ENCODE measurements at regions not wholly inside any gene's neighbourhood (a gene's known extent, or its start where the extent isn't known, plus 50 kb on each side); places are given as distances from the start of the nearest gene placed in this dataset.
A peak's percentile ranks its signal among the peaks of the same experiment; 100 is the strongest.

DNA sequence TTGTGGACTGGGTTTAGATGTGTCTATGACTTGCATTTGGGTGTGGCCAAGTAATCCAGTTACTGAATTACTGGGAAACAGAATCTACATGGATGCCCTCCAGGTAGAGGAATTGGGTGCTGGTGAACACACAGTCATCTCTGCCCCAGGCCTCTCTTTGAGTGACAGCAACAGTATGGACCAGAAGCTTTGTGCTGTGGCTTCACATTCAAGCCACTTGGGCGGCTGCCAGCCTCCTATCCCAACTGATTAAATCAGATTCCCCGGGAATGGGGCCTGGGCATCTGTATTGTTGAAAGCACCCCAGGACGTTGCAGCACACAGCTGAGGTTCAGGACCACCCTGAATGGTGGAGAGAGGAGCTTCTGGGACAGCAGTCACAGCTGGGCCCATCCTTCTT lies 144.6 kb downstream of the DHX35 start:
- no peak for TF ChIP-seq CREB1 (CRISPR knock-in tag; IDR thresholded peaks at IDR 0.05; ENCODE audit: low read depth)
- TF ChIP-seq NANOG (IDR thresholded peaks at IDR 0.05; ENCODE audit: borderline replicate concordance), result no peak
- TF ChIP-seq EZH2phosphoT487 (IDR thresholded peaks at IDR 0.05; ENCODE audit: unreplicated experiment), result no peak
- TF ChIP-seq, protein P1, sequence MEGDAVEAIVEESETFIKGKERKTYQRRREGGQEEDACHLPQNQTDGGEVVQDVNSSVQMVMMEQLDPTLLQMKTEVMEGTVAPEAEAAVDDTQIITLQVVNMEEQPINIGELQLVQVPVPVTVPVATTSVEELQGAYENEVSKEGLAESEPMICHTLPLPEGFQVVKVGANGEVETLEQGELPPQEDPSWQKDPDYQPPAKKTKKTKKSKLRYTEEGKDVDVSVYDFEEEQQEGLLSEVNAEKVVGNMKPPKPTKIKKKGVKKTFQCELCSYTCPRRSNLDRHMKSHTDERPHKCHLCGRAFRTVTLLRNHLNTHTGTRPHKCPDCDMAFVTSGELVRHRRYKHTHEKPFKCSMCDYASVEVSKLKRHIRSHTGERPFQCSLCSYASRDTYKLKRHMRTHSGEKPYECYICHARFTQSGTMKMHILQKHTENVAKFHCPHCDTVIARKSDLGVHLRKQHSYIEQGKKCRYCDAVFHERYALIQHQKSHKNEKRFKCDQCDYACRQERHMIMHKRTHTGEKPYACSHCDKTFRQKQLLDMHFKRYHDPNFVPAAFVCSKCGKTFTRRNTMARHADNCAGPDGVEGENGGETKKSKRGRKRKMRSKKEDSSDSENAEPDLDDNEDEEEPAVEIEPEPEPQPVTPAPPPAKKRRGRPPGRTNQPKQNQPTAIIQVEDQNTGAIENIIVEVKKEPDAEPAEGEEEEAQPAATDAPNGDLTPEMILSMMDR (conservative IDR thresholded peaks at IDR 0.05; ENCODE audit: low read depth in 2 of 2), result no peak
- no peak for TF ChIP-seq ZNF331 (CRISPR knock-in tag; IDR thresholded peaks at IDR 0.05; ENCODE audit: low read depth)
- no peak for TF ChIP-seq ZNF114 (CRISPR knock-in tag; IDR thresholded peaks at IDR 0.05)
- TF ChIP-seq, protein P2, sequence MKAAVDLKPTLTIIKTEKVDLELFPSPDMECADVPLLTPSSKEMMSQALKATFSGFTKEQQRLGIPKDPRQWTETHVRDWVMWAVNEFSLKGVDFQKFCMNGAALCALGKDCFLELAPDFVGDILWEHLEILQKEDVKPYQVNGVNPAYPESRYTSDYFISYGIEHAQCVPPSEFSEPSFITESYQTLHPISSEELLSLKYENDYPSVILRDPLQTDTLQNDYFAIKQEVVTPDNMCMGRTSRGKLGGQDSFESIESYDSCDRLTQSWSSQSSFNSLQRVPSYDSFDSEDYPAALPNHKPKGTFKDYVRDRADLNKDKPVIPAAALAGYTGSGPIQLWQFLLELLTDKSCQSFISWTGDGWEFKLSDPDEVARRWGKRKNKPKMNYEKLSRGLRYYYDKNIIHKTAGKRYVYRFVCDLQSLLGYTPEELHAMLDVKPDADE (IDR thresholded peaks at IDR 0.05), result no peak
- TF ChIP-seq, protein P3, sequence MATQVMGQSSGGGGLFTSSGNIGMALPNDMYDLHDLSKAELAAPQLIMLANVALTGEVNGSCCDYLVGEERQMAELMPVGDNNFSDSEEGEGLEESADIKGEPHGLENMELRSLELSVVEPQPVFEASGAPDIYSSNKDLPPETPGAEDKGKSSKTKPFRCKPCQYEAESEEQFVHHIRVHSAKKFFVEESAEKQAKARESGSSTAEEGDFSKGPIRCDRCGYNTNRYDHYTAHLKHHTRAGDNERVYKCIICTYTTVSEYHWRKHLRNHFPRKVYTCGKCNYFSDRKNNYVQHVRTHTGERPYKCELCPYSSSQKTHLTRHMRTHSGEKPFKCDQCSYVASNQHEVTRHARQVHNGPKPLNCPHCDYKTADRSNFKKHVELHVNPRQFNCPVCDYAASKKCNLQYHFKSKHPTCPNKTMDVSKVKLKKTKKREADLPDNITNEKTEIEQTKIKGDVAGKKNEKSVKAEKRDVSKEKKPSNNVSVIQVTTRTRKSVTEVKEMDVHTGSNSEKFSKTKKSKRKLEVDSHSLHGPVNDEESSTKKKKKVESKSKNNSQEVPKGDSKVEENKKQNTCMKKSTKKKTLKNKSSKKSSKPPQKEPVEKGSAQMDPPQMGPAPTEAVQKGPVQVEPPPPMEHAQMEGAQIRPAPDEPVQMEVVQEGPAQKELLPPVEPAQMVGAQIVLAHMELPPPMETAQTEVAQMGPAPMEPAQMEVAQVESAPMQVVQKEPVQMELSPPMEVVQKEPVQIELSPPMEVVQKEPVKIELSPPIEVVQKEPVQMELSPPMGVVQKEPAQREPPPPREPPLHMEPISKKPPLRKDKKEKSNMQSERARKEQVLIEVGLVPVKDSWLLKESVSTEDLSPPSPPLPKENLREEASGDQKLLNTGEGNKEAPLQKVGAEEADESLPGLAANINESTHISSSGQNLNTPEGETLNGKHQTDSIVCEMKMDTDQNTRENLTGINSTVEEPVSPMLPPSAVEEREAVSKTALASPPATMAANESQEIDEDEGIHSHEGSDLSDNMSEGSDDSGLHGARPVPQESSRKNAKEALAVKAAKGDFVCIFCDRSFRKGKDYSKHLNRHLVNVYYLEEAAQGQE (IDR thresholded peaks at IDR 0.05; ENCODE audit: unreplicated experiment), result no peak
- no peak for TF ChIP-seq JUNB (IDR thresholded peaks at IDR 0.05; ENCODE audit: unreplicated experiment)
- no peak for TF ChIP-seq POLR2AphosphoS5 (IDR thresholded peaks at IDR 0.05; ENCODE audit: low read depth)
- TF ChIP-seq, protein P4, sequence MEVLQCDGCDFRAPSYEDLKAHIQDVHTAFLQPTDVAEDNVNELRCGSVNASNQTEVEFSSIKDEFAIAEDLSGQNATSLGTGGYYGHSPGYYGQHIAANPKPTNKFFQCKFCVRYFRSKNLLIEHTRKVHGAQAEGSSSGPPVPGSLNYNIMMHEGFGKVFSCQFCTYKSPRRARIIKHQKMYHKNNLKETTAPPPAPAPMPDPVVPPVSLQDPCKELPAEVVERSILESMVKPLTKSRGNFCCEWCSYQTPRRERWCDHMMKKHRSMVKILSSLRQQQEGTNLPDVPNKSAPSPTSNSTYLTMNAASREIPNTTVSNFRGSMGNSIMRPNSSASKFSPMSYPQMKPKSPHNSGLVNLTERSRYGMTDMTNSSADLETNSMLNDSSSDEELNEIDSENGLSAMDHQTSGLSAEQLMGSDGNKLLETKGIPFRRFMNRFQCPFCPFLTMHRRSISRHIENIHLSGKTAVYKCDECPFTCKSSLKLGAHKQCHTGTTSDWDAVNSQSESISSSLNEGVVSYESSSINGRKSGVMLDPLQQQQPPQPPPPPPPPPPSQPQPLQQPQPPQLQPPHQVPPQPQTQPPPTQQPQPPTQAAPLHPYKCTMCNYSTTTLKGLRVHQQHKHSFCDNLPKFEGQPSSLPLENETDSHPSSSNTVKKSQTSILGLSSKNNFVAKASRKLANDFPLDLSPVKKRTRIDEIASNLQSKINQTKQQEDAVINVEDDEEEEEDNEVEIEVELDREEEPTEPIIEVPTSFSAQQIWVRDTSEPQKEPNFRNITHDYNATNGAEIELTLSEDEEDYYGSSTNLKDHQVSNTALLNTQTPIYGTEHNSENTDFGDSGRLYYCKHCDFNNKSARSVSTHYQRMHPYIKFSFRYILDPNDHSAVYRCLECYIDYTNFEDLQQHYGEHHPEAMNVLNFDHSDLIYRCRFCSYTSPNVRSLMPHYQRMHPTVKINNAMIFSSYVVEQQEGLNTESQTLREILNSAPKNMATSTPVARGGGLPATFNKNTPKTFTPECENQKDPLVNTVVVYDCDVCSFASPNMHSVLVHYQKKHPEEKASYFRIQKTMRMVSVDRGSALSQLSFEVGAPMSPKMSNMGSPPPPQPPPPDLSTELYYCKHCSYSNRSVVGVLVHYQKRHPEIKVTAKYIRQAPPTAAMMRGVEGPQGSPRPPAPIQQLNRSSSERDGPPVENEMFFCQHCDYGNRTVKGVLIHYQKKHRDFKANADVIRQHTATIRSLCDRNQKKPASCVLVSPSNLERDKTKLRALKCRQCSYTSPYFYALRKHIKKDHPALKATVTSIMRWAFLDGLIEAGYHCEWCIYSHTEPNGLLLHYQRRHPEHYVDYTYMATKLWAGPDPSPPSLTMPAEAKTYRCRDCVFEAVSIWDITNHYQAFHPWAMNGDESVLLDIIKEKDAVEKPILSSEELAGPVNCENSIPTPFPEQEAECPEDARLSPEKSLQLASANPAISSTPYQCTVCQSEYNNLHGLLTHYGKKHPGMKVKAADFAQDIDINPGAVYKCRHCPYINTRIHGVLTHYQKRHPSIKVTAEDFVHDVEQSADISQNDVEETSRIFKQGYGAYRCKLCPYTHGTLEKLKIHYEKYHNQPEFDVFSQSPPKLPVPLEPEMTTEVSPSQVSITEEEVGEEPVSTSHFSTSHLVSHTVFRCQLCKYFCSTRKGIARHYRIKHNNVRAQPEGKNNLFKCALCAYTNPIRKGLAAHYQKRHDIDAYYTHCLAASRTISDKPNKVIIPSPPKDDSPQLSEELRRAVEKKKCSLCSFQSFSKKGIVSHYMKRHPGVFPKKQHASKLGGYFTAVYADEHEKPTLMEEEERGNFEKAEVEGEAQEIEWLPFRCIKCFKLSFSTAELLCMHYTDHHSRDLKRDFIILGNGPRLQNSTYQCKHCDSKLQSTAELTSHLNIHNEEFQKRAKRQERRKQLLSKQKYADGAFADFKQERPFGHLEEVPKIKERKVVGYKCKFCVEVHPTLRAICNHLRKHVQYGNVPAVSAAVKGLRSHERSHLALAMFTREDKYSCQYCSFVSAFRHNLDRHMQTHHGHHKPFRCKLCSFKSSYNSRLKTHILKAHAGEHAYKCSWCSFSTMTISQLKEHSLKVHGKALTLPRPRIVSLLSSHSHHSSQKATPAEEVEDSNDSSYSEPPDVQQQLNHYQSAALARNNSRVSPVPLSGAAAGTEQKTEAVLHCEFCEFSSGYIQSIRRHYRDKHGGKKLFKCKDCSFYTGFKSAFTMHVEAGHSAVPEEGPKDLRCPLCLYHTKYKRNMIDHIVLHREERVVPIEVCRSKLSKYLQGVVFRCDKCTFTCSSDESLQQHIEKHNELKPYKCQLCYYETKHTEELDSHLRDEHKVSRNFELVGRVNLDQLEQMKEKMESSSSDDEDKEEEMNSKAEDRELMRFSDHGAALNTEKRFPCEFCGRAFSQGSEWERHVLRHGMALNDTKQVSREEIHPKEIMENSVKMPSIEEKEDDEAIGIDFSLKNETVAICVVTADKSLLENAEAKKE (CRISPR knock-in tag; IDR thresholded peaks at IDR 0.05), result no peak
- no peak for TF ChIP-seq EZH2 (IDR thresholded peaks at IDR 0.05; ENCODE audit: low read depth, unreplicated experiment)
- no peak for TF ChIP-seq STAT1 (IDR thresholded peaks at IDR 0.05; ENCODE audit: unreplicated experiment)
- no peak overlapping the region for H3K4me2 ChIP-seq
- H3K27me3 Mint-ChIP-seq (ENCODE audit: insufficient read depth, low read depth, poor library complexity), result peaks cover 10% of the 10 kb centered on the region

More for the DNA sequence above, 144.6 kb downstream of the DHX35 start:
- no peaks in the 10 kb centered on the region for H3K36me3 ChIP-seq (ENCODE audit: insufficient read depth)
- H3K4me1 ChIP-seq (ENCODE audit: insufficient read depth), result peaks cover 23% of the 10 kb centered on the region
- H3K36me3 Mint-ChIP-seq (ENCODE audit: low read depth), result peaks cover 6% of the 10 kb centered on the region; the same call in 1 of the 3 replicates
- H3K9me2 ChIP-seq (ENCODE audit: insufficient read depth), result peaks cover 10% of the 10 kb centered on the region; the same call in 1 of the 2 replicates
- H3K79me2 ChIP-seq (replicated peaks; ENCODE audit: insufficient read depth), result no peaks in the 10 kb centered on the region
- H3F3A ChIP-seq (replicated peaks; ENCODE audit: low read depth), result no peaks in the 10 kb centered on the region
- ATAC-seq (no peak), DNase-seq (ENCODE audit: low spot score) (no peak)
- no peak overlapping the region for H3K4me3 ChIP-seq
- peaks cover 17% of the 10 kb centered on the region for H3K9me3 Mint-ChIP-seq
- H3K4me3 Mint-ChIP-seq, result no peak overlapping the region
- H3K27ac ChIP-seq (ENCODE audit: low read depth), result no peak overlapping the region
- H3K27ac Mint-ChIP-seq, result no peak overlapping the region
- no peaks in the 10 kb centered on the region for H3K27me3 ChIP-seq (ENCODE audit: insufficient read depth)
- no peaks in the 10 kb centered on the region for H4K20me1 ChIP-seq (replicated peaks; ENCODE audit: insufficient read depth)
- peaks cover 22% of the 10 kb centered on the region for H3K4me1 Mint-ChIP-seq
- H2AFZ ChIP-seq, result peak overlapping the region; percentile 52; the same call in 1 of the 2 replicates
